GM12874 (cell line): ENCODE measurements at regions not wholly inside any gene's neighbourhood (a gene's known extent, or its start where the extent isn't known, plus 50 kb on each side); places are given as distances from the start of the nearest gene placed in this dataset.

Experiments used
- TF ChIP-seq, protein P1 (sequence below): IDR thresholded peaks from 2 replicates; pipeline ENCODE4 v1.5.1; 2011; ENCODE audit warnings: low read depth, mild to moderate bottlenecking, control low read depth, low read length, moderate library complexity; ENCODE audit not compliant: insufficient read depth

DNA sequence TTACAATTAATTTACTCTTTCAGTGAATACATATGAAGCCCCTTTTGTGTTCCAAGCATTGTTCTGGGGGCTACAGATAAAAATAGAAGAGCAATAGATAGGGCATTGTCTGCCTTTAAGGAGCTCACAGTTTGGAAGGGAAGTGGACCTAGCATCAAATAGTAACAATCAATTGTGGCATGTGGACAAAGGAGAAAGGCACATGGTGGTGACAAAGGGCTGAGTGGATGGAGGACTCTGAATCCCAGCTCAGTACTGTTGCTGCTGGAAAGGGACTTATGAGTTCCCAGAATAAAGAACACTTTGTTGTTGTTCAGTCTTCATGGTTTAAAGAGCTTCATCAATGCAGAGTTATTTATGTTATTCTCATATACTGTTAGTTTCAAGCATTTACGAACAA, 217.7 kb downstream of the HRH4 start:
- TF ChIP-seq, protein P1, sequence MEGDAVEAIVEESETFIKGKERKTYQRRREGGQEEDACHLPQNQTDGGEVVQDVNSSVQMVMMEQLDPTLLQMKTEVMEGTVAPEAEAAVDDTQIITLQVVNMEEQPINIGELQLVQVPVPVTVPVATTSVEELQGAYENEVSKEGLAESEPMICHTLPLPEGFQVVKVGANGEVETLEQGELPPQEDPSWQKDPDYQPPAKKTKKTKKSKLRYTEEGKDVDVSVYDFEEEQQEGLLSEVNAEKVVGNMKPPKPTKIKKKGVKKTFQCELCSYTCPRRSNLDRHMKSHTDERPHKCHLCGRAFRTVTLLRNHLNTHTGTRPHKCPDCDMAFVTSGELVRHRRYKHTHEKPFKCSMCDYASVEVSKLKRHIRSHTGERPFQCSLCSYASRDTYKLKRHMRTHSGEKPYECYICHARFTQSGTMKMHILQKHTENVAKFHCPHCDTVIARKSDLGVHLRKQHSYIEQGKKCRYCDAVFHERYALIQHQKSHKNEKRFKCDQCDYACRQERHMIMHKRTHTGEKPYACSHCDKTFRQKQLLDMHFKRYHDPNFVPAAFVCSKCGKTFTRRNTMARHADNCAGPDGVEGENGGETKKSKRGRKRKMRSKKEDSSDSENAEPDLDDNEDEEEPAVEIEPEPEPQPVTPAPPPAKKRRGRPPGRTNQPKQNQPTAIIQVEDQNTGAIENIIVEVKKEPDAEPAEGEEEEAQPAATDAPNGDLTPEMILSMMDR = no peak

DNA sequence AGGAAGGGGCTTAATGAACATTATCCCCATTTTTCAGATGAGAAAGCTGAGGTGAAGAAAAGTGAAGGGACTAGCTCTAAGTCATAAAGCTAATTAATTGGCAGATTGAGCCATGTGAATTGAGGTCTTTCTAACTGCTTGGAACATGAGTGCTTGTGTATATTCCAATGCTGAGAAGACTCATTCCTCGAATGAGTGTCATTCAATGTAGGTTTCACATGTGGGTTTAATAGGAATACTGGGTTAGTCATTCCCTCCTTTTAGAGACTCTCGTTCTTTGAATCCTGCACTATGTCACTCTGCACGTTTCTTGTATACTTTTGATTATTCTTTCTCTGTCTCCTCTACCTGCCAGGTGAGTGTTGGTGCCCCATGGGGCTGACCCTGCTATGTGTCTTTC, 218.2 kb downstream of the HRH4 start:
- TF ChIP-seq, protein P1 = no peak

DNA sequence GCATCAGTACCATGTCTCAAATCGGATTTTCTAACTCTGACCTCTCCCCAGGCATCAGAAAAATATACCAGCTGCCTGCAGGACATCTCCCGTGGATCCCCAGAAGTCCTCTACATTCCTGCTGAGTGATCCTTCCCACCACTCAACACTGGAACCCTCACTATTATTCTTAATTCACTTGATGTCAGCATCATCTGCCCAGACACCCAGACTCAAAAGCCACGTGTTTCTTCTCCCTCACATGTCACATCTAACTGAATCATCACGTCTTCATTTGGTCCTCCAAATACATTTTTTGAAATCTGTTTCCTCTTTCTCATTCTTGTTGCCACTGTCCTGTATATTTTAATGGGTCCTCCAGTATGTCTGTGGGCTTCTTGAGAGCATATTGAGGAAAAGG, 218.6 kb downstream of the HRH4 start:
- TF ChIP-seq, protein P1 = no peak

DNA sequence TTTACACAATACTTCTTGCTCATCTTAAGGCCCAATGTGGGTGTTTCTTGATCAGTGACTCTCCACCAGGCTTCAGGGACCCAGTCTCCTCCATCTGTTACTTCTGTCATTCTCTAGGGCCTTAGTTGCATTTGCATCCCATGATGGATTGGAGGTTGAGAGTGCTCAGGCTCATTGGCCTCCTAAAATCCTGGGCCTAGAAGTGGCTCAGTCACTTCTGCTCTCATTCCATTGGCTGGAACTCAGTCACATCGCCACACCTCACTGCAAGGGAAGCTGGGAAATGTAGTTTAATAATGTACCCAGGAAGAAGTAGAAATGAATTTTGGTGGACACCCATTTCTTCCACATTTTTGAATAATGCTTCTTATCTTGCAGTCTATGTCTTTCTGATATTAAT, 223.5 kb downstream of the HRH4 start:
- TF ChIP-seq, protein P1 = no peak

DNA sequence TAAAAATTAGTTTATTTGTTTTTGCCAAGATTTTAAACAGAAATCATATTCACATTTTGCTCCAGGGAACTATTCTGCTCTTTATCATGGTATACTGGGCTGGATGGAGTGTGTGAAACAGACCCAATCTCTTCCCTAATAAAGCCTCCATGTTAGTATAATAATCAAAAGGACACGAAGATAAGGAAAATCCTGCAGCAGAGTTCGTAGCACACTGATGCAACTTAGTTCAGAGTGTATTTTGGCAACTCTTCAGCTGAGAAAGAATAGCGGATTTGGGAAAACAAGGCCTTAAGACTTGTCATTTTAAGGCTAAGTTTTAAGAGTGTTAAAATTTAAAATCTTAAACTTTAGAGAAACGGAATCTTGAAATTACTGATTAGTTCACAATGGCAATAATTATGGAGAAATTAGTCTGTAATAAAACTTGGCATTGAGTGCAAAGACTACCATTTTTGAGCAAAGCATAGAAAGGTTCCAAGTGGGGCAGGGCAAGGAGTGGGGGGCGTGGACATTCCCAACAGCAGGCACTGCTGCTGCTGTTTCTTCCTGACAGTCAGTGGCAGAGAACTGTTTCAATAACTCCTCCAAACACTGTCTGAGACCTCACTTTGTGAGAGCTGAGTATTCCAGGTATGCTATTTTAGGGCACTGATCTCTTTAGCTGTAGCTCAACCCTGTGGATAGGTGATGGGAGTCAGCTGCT, 225.0 kb downstream of the HRH4 start:
- TF ChIP-seq, protein P1 = no peak

DNA sequence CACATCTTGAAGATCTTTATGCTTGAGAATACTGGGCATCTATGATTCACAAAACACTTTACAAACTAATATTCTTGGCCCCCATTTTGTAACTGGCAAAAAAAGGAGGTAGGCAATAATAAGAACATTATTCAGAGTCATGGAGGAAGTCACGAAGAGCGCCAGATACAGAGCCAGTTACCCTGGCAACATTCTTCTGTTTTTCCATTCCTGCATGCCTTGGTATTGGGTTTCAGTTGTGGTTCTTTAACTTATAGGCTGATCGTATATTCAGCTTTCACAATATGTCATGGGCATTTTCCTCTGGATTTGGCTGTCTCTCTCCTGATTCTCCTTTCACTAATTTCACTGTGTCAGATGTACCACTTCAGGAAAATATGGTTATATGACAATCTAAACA, 234.7 kb downstream of the HRH4 start:
- TF ChIP-seq, protein P1 = no peak

DNA sequence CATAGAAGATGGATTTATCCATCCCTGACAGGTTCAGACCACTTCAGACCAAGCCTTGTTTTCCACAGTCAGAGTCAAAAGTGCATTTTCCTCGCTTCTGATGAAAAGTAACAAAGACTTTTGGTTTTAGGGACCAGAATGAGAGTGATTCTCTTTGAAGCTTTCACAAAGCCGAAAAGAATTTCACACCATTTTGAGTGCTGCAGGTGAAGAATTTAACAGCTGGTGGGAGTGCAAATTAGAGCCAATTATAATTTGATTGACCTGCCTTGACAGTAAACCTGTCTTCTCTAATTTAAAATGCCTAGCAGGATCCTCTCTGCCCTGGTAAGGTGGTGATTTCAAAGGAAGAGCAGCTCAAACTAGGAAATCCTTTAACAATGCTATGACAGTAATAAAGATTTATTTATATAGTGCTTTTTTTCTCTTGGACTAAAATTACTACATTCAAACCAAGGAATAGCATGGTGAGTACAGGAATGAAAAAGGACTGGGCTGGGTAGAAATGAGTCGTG, 241.6 kb downstream of the HRH4 start:
- TF ChIP-seq, protein P1 = no peak
